GM20000 (cell line): ENCODE measurements at regions not wholly inside any gene's neighbourhood (a gene's known extent, or its start where the extent isn't known, plus 50 kb on each side); places are given as distances from the start of the nearest gene placed in this dataset.

Experiments
- DNase-seq: peaks from one replicate; pipeline ENCODE4 v3.0.0; 2012; ENCODE audit warnings: low spot score
- TF ChIP-seq, protein P1 (sequence below): IDR thresholded peaks from 2 replicates; pipeline ENCODE4 v1.5.1; 2012; ENCODE audit warnings: mild to moderate bottlenecking, control low read depth; ENCODE audit errors: extremely low read depth, missing control alignments

GRCh38 chr13:101003566-101003965 is 329.0 kb upstream of the TMTC4 start:
- TF ChIP-seq, protein P1, sequence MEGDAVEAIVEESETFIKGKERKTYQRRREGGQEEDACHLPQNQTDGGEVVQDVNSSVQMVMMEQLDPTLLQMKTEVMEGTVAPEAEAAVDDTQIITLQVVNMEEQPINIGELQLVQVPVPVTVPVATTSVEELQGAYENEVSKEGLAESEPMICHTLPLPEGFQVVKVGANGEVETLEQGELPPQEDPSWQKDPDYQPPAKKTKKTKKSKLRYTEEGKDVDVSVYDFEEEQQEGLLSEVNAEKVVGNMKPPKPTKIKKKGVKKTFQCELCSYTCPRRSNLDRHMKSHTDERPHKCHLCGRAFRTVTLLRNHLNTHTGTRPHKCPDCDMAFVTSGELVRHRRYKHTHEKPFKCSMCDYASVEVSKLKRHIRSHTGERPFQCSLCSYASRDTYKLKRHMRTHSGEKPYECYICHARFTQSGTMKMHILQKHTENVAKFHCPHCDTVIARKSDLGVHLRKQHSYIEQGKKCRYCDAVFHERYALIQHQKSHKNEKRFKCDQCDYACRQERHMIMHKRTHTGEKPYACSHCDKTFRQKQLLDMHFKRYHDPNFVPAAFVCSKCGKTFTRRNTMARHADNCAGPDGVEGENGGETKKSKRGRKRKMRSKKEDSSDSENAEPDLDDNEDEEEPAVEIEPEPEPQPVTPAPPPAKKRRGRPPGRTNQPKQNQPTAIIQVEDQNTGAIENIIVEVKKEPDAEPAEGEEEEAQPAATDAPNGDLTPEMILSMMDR, result no peak
- DNase-seq, result no peak

DNA sequence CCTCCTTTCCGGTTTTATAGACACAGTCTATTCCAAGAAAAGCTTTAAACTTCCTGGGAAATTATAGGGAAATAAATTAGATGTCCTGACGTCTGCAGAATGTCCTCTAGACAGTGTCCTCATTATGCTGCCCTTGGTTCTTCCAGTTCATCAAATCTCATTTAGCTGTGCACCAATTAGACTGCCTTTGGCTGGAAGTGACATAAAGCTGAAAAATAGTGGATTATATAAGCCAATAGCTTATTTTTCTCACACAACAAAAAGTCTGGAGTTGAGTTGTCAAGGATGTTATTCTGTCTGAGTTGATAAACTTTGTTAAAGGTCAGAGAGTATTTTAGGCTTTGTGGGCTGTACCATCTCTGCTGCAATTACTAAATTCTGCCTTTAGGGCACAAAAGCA is 314.8 kb upstream of the TMTC4 start:
- TF ChIP-seq, protein P1, result no peak

DNA sequence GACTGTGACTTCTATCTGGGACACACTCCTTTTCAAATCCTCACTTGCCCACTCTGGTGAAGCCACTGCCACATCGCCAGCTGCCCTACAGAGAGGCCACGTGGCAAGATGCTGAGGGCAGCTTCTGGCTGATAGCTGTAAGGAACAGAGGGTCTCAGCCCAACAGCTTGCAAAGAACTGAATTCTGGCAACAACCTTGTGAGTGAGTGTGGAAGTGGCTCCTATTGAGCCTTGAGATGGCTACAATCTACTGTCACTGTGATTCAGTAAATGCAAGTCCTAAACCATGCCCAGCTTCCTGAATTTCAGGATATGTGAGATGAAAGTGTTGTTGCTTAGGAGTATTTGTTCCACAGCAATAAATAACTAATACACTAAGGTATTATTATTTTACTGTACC is 314.3 kb upstream of the TMTC4 start:
- TF ChIP-seq, protein P1, result no peak

More for the DNA sequence above, 314.8 kb upstream of the TMTC4 start:
- no peak for DNase-seq

GRCh38 chr13:100987948-100988347 is 313.4 kb upstream of the TMTC4 start:
- no peak for DNase-seq
- TF ChIP-seq, protein P1, result peak; percentile 8

More for the DNA sequence above, 314.3 kb upstream of the TMTC4 start:
- no peak for DNase-seq

- DNase-seq, result no peak
- TF ChIP-seq, protein P1, result no peak
Measured at GRCh38 chr13:100986571-100986970, 312.0 kb upstream of the TMTC4 start.

DNA sequence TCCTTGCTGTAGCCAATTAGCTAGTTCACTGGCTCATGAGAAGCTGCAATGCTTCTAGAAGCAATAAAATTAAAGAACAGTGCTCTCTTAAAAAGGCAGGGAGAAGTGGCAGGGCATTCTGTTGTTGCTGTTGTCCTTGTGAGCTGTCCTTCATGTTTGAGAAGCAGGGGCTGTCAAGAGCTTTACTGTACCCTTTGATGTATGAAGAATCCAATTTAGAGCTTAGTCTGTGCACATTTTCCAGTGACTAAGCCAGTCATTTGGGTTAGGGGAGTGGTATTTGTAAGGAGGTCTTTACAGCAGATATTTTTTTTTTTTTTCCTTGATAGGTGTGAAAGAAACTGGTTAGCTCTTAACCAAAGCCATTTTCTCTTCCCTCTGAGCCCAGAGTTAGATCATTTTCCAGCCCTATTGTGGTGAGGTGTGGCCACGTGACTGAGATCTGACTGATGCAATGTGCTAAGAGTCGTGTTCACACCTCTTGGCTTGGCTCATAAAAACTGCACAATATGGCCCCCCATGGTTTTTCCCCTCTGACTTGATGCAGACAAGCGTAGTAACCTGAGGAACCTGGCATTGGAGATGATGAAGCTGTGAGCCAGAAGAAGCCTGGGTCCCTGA is 309.6 kb upstream of the TMTC4 start:
- TF ChIP-seq, protein P1, result no peak
- DNase-seq, result no peak

- no peak for DNase-seq
- TF ChIP-seq, protein P1, result no peak
Measured at GRCh38 chr13:100983111-100983510, 308.5 kb upstream of the TMTC4 start.
